Stomach (tissue), 8 donors: ENCODE measurements at regions not wholly inside any gene's neighbourhood (a gene's known extent, or its start where the extent isn't known, plus 50 kb on each side); places are given as distances from the start of the nearest gene placed in this dataset.

ENCODE experiments used
- DNase-seq, 2 donors: peaks; one replicate each; pipeline versions ENCODE4 v3.0.0 to v3.0.0-alpha.2; 2013 to 2019
- H3K27ac ChIP-seq, 5 donors: fragments of 200-600 bp in 4 of 5; sonication (generic) in 4 of 5; one replicate each; pipeline ENCODE4 v1.5.1; 2013 to 2019; ENCODE audit warnings: mild to moderate bottlenecking in 1 of 5, moderate library complexity in 1 of 5
- H3K27me3 ChIP-seq, 3 donors: fragments of 200-600 bp; sonication (generic); one replicate each; pipeline ENCODE4 v1.5.1; 2017 to 2019; ENCODE audit warnings: mixed run types in 1 of 3
- H3K36me3 ChIP-seq, 4 donors: fragments of 200-600 bp; sonication (generic); 1 replicate in 3 of 4; 2 replicates in 1 of 4; pipeline ENCODE4 v1.5.1; 2016 to 2019
- H3K4me1 ChIP-seq, 4 donors: fragments of 200-600 bp; sonication (generic); one replicate each; pipeline ENCODE4 v1.5.1; 2016 to 2019
- H3K4me3 ChIP-seq, 4 donors: fragments of 200-600 bp; sonication (generic) in 3 of 4; one replicate each; pipeline ENCODE4 v1.5.1; 2016 to 2019; ENCODE audit warnings: mild to moderate bottlenecking in 1 of 4
- H3K9me3 ChIP-seq, 4 donors: fragments of 200-600 bp; sonication (generic); one replicate each; pipeline ENCODE4 v1.5.1; 2016 to 2019
- EP300 ChIP-seq: sonication (generic); formaldehyde crosslinking; IDR thresholded peaks from one replicate; pipeline ENCODE4 v1.6.1; 2017; ENCODE audit warnings: antibody characterized with exemption
- POLR2A ChIP-seq, 4 donors: fragments of 450-650 bp; IDR thresholded peaks; one replicate each; pipeline ENCODE4 v1.6.1; 2016; ENCODE audit warnings: antibody characterized with exemption in 4 of 4, control low read depth in 2 of 4, mild to moderate bottlenecking in 1 of 4, moderate library complexity in 1 of 4
- POLR2AphosphoS5 ChIP-seq, 3 donors: sonication (generic); formaldehyde crosslinking; IDR thresholded peaks; one replicate each; pipeline ENCODE4 v1.6.1; 2016; ENCODE audit warnings: antibody characterized with exemption in 3 of 3
- WGBS, 5 donors: extraction: QIAGEN DNeasy Blood & Tissue Kit in 3 of 5; methylation state at CpG; one replicate each; pipeline versions ENCODE4 v1.1.5 to v1.1.7; 2013 to 2018; 5-methylcytosine and 5-hydroxymethylcytosine counted together
- intact Hi-C: fragments of 100-400 bp; cut with DNase I; formaldehyde crosslinking; loops from one replicate; pipeline ENCODE4 v1.15.1; 2023; ENCODE audit warnings: low total_unique reads
- TF ChIP-seq, protein P1 (sequence below), 7 experiments: fragments of 450-650 bp in 4 of 7; fragments of 200-600 bp in 3 of 7; sonication (generic) in 3 of 7; IDR thresholded peaks; one replicate each; pipeline ENCODE4 v1.5.1; 2016 to 2019; ENCODE audit warnings: antibody characterized with exemption in 7 of 7, control low read depth in 2 of 7, mild to moderate bottlenecking in 1 of 7
- donor health status: healthy with polysubstance abuse.
- donor health status: Bipolar disorder and iron deficiency.
- donor health status: healthy.

DNA sequence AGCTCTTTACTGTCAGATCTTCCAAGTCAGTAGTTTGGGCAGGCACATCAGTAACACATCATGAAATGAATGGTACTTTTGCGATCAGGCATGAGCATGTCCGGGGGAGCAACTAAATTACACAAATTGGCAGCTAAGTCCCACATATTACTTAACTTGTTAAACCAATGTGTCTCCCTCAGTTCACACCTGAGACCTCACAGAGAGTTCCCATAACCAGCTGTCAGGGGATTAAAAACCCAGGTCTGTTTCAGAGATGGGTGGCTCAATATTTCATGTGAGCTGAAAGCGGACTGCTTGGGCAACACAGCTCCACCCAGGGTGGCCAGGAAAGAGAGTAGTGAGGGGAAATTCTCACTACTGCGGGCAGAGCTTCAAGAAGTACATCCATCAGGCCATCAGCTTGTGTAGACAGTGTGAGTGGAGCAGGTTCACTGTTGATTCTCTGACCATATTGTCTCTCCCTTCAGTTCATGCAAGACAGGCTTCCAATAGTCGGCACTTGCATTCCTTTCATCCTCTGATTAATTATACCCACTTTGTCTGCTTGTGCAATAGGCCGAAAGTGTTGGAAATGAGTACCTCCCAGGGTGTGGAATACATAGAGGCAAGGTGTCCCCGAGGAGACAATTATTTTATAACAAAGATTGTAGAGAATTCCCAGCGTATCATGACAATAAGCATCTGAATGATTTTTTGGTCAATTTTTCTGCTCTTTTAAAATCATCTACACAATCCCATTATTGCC is 139.9 kb downstream of the PTGER3 start:
- TF ChIP-seq, protein P1, sequence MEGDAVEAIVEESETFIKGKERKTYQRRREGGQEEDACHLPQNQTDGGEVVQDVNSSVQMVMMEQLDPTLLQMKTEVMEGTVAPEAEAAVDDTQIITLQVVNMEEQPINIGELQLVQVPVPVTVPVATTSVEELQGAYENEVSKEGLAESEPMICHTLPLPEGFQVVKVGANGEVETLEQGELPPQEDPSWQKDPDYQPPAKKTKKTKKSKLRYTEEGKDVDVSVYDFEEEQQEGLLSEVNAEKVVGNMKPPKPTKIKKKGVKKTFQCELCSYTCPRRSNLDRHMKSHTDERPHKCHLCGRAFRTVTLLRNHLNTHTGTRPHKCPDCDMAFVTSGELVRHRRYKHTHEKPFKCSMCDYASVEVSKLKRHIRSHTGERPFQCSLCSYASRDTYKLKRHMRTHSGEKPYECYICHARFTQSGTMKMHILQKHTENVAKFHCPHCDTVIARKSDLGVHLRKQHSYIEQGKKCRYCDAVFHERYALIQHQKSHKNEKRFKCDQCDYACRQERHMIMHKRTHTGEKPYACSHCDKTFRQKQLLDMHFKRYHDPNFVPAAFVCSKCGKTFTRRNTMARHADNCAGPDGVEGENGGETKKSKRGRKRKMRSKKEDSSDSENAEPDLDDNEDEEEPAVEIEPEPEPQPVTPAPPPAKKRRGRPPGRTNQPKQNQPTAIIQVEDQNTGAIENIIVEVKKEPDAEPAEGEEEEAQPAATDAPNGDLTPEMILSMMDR (IDR thresholded peaks at IDR 0.05) = no peak
- TF ChIP-seq EP300 (no peak), POLR2AphosphoS5 (IDR thresholded peaks at IDR 0.05) (no peak), POLR2A (IDR thresholded peaks at IDR 0.05) (no peak)
- Histone ChIP-seq H3K27me3 (no peaks in the 10 kb centered on the region), H3K27ac (no peak overlapping the region), H3K36me3 (no peaks in the 10 kb centered on the region), H3K4me3 (no peak overlapping the region), H3K4me1 (no peaks in the 10 kb centered on the region), H3K9me3 (no peaks in the 10 kb centered on the region)
- 85 to 93% (median 89%) methylated on average over 6 to 8 of the region's 8 CpGs for WGBS, 5 donors
- DNase-seq = no peak
- intact Hi-C loops = no loop called here

DNA sequence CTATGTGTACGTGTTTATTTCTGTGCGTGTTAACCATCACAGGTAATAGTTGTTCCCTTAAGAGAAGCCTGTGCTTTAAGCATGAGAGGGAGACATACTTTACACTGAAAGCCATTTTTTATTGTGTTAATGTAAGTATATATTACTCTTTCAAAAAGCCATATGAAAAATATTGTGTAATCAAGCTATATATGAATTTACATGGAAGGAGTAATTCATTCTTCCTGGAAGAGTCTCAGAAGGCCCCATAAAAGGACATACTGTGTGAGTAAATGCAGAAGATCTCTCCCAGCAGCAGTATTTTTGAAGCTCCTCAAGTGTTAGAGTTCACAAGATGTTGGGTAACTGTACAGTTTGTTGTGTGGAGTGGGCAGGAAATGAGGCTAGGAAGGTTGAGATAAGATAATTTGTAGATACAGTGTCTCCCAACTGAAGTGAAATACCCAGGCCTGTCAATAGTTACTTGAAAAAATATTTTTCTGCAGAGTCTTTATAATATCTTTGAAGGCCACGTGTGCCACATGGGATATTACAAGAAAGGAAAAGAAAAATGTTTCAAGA is 138.3 kb downstream of the PTGER3 start:
- no peak overlapping the region for H3K27ac ChIP-seq
- H3K36me3 ChIP-seq = no peaks in the 10 kb centered on the region
- 74 to 84% (median 78%) methylated on average over 3 of the region's 3 CpGs for WGBS, 5 donors
- no peak for DNase-seq
- H3K27me3 ChIP-seq = no peaks in the 10 kb centered on the region
- intact Hi-C loops = no loop called here
- TF ChIP-seq POLR2AphosphoS5 (IDR thresholded peaks at IDR 0.05) (no peak), POLR2A (IDR thresholded peaks at IDR 0.05) (no peak), EP300 (no peak)
- TF ChIP-seq, protein P1 (IDR thresholded peaks at IDR 0.05) = no peak
- no peaks in the 10 kb centered on the region for H3K4me1 ChIP-seq
- no peaks in the 10 kb centered on the region for H3K9me3 ChIP-seq
- H3K4me3 ChIP-seq = no peak overlapping the region

DNA sequence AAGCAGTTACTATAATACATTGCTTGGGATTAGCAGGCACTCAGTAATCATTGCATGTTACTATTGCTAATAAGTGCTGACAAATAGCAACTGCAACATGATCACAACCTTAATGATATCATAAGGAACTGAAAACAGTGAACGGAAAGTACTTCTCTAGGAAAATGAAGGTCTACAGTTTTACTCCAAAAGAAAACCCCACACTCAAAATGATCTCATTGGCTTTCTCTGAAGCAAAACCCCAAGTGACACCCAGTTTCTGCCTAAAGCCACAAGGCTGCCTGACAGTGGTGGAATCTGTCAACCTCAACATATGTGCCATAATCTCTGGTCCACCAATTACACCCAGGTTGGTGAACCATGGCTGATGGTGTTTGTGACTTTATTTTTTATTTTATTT is 137.6 kb downstream of the PTGER3 start:
- intact Hi-C loops = no loop called here
- H3K36me3 ChIP-seq = no peaks in the 10 kb centered on the region
- 75 to 93% (median 81%) methylated on average over 1 of the region's 1 CpG for WGBS, 5 donors
- no peaks in the 10 kb centered on the region for H3K9me3 ChIP-seq
- DNase-seq = no peak
- H3K4me1 ChIP-seq = no peaks in the 10 kb centered on the region
- no peak overlapping the region for H3K27ac ChIP-seq
- no peak for TF ChIP-seq POLR2A (IDR thresholded peaks at IDR 0.05)
- TF ChIP-seq, protein P1 (IDR thresholded peaks at IDR 0.05) = no peak
- no peak for TF ChIP-seq POLR2AphosphoS5 (IDR thresholded peaks at IDR 0.05)
- no peak for TF ChIP-seq EP300
- H3K27me3 ChIP-seq = no peaks in the 10 kb centered on the region
- no peak overlapping the region for H3K4me3 ChIP-seq

DNA sequence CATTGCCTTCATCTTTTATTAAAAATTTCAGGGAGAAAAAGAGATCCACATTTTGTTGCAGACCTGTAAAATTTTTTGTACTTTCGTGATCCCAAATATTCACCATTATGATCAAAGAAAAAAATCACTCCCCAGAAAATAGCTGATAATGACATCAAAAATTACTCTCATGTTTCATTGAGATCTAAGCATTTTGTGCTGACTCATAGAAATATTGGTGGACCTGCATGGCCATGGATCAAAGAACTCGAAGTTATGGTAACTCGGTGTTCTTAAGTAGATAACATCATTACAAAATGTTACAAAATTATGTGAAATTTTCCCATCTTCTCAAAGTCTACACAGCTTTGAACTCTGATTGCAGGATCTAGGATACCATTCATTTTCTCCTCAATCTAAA is 135.8 kb downstream of the PTGER3 start:
- no peak for DNase-seq
- Histone ChIP-seq H3K4me1 (no peaks in the 10 kb centered on the region), H3K9me3 (no peaks in the 10 kb centered on the region), H3K27ac (no peak overlapping the region), H3K36me3 (no peaks in the 10 kb centered on the region), H3K27me3 (no peaks in the 10 kb centered on the region), H3K4me3 (no peak overlapping the region)
- 85 to 95% (median 93%) methylated on average over 3 of the region's 3 CpGs for WGBS, 5 donors
- TF ChIP-seq POLR2AphosphoS5 (IDR thresholded peaks at IDR 0.05) (no peak), EP300 (no peak), POLR2A (IDR thresholded peaks at IDR 0.05) (no peak)
- TF ChIP-seq, protein P1 (IDR thresholded peaks at IDR 0.05) = no peak
- intact Hi-C loops = no loop called here
